ENCODE measurements at regions not wholly inside any gene's neighbourhood (a gene's known extent, or its start where the extent isn't known, plus 50 kb on each side); places are given as distances from the start of the nearest gene placed in this dataset.

GRCh38 chr16:79869304-79870015, 268.9 kb upstream of the MAF start:
- Mint-ChIP-seq H3K36me3 (no peaks in the 10 kb centered on the region), H3K9me3 (peaks cover 0 to 5% (median 0%) of the 10 kb centered on the region in 11 donors), H3K4me3 (no peak overlapping the region), H3K4me1 (no peaks in the 10 kb centered on the region), H3K27me3 (peaks cover 0 to 21% (median 12%) of the 10 kb centered on the region in 5 donors), H3K27ac (no peak overlapping the region)
- H3K4me3 ChIP-seq (ENCODE audit: low read length): no peak overlapping the region
- intact Hi-C loops (cut with micrococcal nuclease): no loop called here
- POLR2A ChIA-PET: no interaction called here
- H3K36me3 ChIP-seq (ENCODE audit: control insufficient read depth in 2 of 3, insufficient read depth in 3 of 3, low read length in 3 of 3): no peaks in the 10 kb centered on the region
- no peaks in the 10 kb centered on the region for H3K4me1 ChIP-seq (ENCODE audit: control insufficient read depth in 2 of 2, insufficient read depth in 2 of 2, low read length in 2 of 2)
- CTCF ChIA-PET: no interaction called here
- no peaks in the 10 kb centered on the region for H3K27me3 ChIP-seq (ENCODE audit: control insufficient read depth in 2 of 2, insufficient read depth in 2 of 2, low read length in 2 of 2)
- H3K27ac ChIP-seq (ENCODE audit: low read depth, low read length): no peak overlapping the region
- H3K9me3 ChIP-seq (ENCODE audit: control insufficient read depth in 2 of 3, low read length in 3 of 3): no peaks in the 10 kb centered on the region
- DNase-seq (no peak), ATAC-seq (no peak)

- ATAC-seq: no peak
- H3K9me3 Mint-ChIP-seq: peaks cover 0 to 5% (median 0%) of the 10 kb centered on the region in 11 donors
- peaks cover 0 to 4% (median 0%) of the 10 kb centered on the region in 7 donors for H3K4me1 Mint-ChIP-seq
- intact Hi-C loops (cut with micrococcal nuclease): no loop called here
- POLR2A ChIA-PET: no interaction called here
- CTCF ChIA-PET: no interaction called here
- no peak overlapping the region for H3K4me3 ChIP-seq (ENCODE audit: low read length)
- H3K27ac Mint-ChIP-seq: no peak overlapping the region
- H3K36me3 ChIP-seq (ENCODE audit: control insufficient read depth in 2 of 3, insufficient read depth in 3 of 3, low read length in 3 of 3): no peaks in the 10 kb centered on the region
- H3K27ac ChIP-seq (ENCODE audit: low read depth, low read length): no peak overlapping the region
- no peaks in the 10 kb centered on the region for H3K36me3 Mint-ChIP-seq
- H3K4me3 Mint-ChIP-seq: no peak overlapping the region
- H3K9me3 ChIP-seq (ENCODE audit: control insufficient read depth in 2 of 3, low read length in 3 of 3): no peaks in the 10 kb centered on the region
- H3K4me1 ChIP-seq (ENCODE audit: control insufficient read depth in 2 of 2, insufficient read depth in 2 of 2, low read length in 2 of 2): no peaks in the 10 kb centered on the region
- H3K27me3 Mint-ChIP-seq: peaks cover 0 to 21% (median 12%) of the 10 kb centered on the region in 5 donors
- no peak for DNase-seq
- no peaks in the 10 kb centered on the region for H3K27me3 ChIP-seq (ENCODE audit: control insufficient read depth in 2 of 2, insufficient read depth in 2 of 2, low read length in 2 of 2)
Measured at GRCh38 chr16:79868841-79869240, 268.3 kb upstream of the MAF start.

GRCh38 chr16:79867425-79867997, 267.0 kb upstream of the MAF start:
- POLR2A ChIA-PET: no interaction called here
- H3K4me3 ChIP-seq (ENCODE audit: low read length): no peak overlapping the region
- DNase-seq (no peak), ATAC-seq (no peak)
- no peaks in the 10 kb centered on the region for H3K27me3 ChIP-seq (ENCODE audit: control insufficient read depth in 2 of 2, insufficient read depth in 2 of 2, low read length in 2 of 2)
- no peak overlapping the region for H3K27ac Mint-ChIP-seq
- H3K9me3 ChIP-seq (ENCODE audit: control insufficient read depth in 2 of 3, low read length in 3 of 3): no peaks in the 10 kb centered on the region
- H3K27me3 Mint-ChIP-seq: peaks cover 0 to 21% (median 12%) of the 10 kb centered on the region in 5 donors
- no peak overlapping the region for H3K4me3 Mint-ChIP-seq
- H3K36me3 ChIP-seq (ENCODE audit: control insufficient read depth in 2 of 3, insufficient read depth in 3 of 3, low read length in 3 of 3): no peaks in the 10 kb centered on the region
- peaks cover 0 to 5% (median 0%) of the 10 kb centered on the region in 11 donors for H3K9me3 Mint-ChIP-seq
- H3K4me1 Mint-ChIP-seq: peaks cover 0 to 4% (median 0%) of the 10 kb centered on the region in 7 donors
- H3K4me1 ChIP-seq (ENCODE audit: control insufficient read depth in 2 of 2, insufficient read depth in 2 of 2, low read length in 2 of 2): no peaks in the 10 kb centered on the region
- H3K36me3 Mint-ChIP-seq: no peaks in the 10 kb centered on the region
- CTCF ChIA-PET: no interaction called here
- H3K27ac ChIP-seq (ENCODE audit: low read depth, low read length): no peak overlapping the region
- intact Hi-C loops (cut with micrococcal nuclease): no loop called here

- Mint-ChIP-seq H3K4me1 (peaks cover 0 to 4% (median 0%) of the 10 kb centered on the region in 7 donors), H3K27ac (no peak overlapping the region), H3K27me3 (peaks cover 0 to 21% (median 12%) of the 10 kb centered on the region in 5 donors), H3K9me3 (peaks cover 0 to 5% (median 0%) of the 10 kb centered on the region in 11 donors), H3K36me3 (no peaks in the 10 kb centered on the region), H3K4me3 (no peak overlapping the region)
- Histone ChIP-seq H3K4me1 (ENCODE audit: control insufficient read depth in 2 of 2, insufficient read depth in 2 of 2, low read length in 2 of 2) (no peaks in the 10 kb centered on the region), H3K27me3 (ENCODE audit: control insufficient read depth in 2 of 2, insufficient read depth in 2 of 2, low read length in 2 of 2) (no peaks in the 10 kb centered on the region), H3K36me3 (ENCODE audit: control insufficient read depth in 2 of 3, insufficient read depth in 3 of 3, low read length in 3 of 3) (no peaks in the 10 kb centered on the region), H3K27ac (ENCODE audit: low read depth, low read length) (no peak overlapping the region), H3K9me3 (ENCODE audit: control insufficient read depth in 2 of 3, low read length in 3 of 3) (no peaks in the 10 kb centered on the region), H3K4me3 (ENCODE audit: low read length) (no peak overlapping the region)
- CTCF ChIA-PET: no interaction called here
- ATAC-seq: no peak
- POLR2A ChIA-PET: no interaction called here
- DNase-seq: no peak
- intact Hi-C loops (cut with micrococcal nuclease): no loop called here
Measured at GRCh38 chr16:79865918-79866317, 265.4 kb upstream of the MAF start.

- Mint-ChIP-seq H3K27ac (no peak overlapping the region), H3K4me3 (no peak overlapping the region), H3K36me3 (no peaks in the 10 kb centered on the region), H3K4me1 (peaks cover 0 to 4% (median 0%) of the 10 kb centered on the region in 7 donors), H3K27me3 (peaks cover 6 to 24% (median 19%) of the 10 kb centered on the region in 5 donors), H3K9me3 (peaks cover 0 to 5% (median 0%) of the 10 kb centered on the region in 11 donors)
- no peak overlapping the region for H3K27ac ChIP-seq (ENCODE audit: low read depth, low read length)
- ChIA-PET CTCF (no interaction called here), POLR2A (no interaction called here)
- no peaks in the 10 kb centered on the region for H3K36me3 ChIP-seq (ENCODE audit: control insufficient read depth in 2 of 3, insufficient read depth in 3 of 3, low read length in 3 of 3)
- DNase-seq (no peak), ATAC-seq (no peak)
- no peak overlapping the region for H3K4me3 ChIP-seq (ENCODE audit: low read length)
- intact Hi-C loops (cut with micrococcal nuclease): no loop called here
- no peaks in the 10 kb centered on the region for H3K9me3 ChIP-seq (ENCODE audit: control insufficient read depth in 2 of 3, low read length in 3 of 3)
- H3K27me3 ChIP-seq (ENCODE audit: control insufficient read depth in 2 of 2, insufficient read depth in 2 of 2, low read length in 2 of 2): no peaks in the 10 kb centered on the region
- no peaks in the 10 kb centered on the region for H3K4me1 ChIP-seq (ENCODE audit: control insufficient read depth in 2 of 2, insufficient read depth in 2 of 2, low read length in 2 of 2)
Measured at GRCh38 chr16:79864781-79865391, 264.3 kb upstream of the MAF start.

- DNase-seq (no peak), ATAC-seq (no peak)
- no peaks in the 10 kb centered on the region for H3K36me3 Mint-ChIP-seq
- ChIA-PET CTCF (no interaction called here), POLR2A (no interaction called here)
- intact Hi-C loops (cut with micrococcal nuclease): no loop called here
- H3K4me3 Mint-ChIP-seq: no peak overlapping the region
- H3K36me3 ChIP-seq (ENCODE audit: control insufficient read depth in 2 of 3, insufficient read depth in 3 of 3, low read length in 3 of 3): no peaks in the 10 kb centered on the region
- H3K9me3 ChIP-seq (ENCODE audit: control insufficient read depth in 2 of 3, low read length in 3 of 3): no peaks in the 10 kb centered on the region
- peaks cover 0 to 5% (median 0%) of the 10 kb centered on the region in 11 donors for H3K9me3 Mint-ChIP-seq
- no peaks in the 10 kb centered on the region for H3K27me3 ChIP-seq (ENCODE audit: control insufficient read depth in 2 of 2, insufficient read depth in 2 of 2, low read length in 2 of 2)
- no peak overlapping the region for H3K27ac ChIP-seq (ENCODE audit: low read depth, low read length)
- no peak overlapping the region for H3K4me3 ChIP-seq (ENCODE audit: low read length)
- H3K4me1 Mint-ChIP-seq: peaks cover 0 to 4% (median 0%) of the 10 kb centered on the region in 7 donors
- H3K27me3 Mint-ChIP-seq: peaks cover 8 to 30% (median 17%) of the 10 kb centered on the region in 5 donors
- H3K27ac Mint-ChIP-seq: no peak overlapping the region
- no peaks in the 10 kb centered on the region for H3K4me1 ChIP-seq (ENCODE audit: control insufficient read depth in 2 of 2, insufficient read depth in 2 of 2, low read length in 2 of 2)
Measured at GRCh38 chr16:79864032-79864780, 263.7 kb upstream of the MAF start.

All from naive thymus-derived CD4-positive, alpha-beta T cell (primary cell).